ENCODE measurements at regions not wholly inside any gene's neighbourhood (a gene's known extent, or its start where the extent isn't known, plus 50 kb on each side); places are given as distances from the start of the nearest gene placed in this dataset.

GRCh38 chr5:30878296-30878695, 315.2 kb upstream of the CDH6 start:
- TF ChIP-seq ZFP3 (CRISPR knock-in tag; IDR thresholded peaks at IDR 0.05) (no peak), CSRNP3 (CRISPR knock-in tag; IDR thresholded peaks at IDR 0.05) (no peak), GLIS3 (CRISPR knock-in tag; IDR thresholded peaks at IDR 0.05) (no peak), ZNF8 (CRISPR knock-in tag; IDR thresholded peaks at IDR 0.05) (no peak), ZNF565 (CRISPR knock-in tag; conservative IDR thresholded peaks at IDR 0.05; ENCODE audit: low read depth) (no peak), TOX (CRISPR knock-in tag; IDR thresholded peaks at IDR 0.05; ENCODE audit: borderline replicate concordance) (no peak), ISL1 (CRISPR knock-in tag; IDR thresholded peaks at IDR 0.05) (no peak), TSHZ2 (CRISPR knock-in tag; IDR thresholded peaks at IDR 0.05) (no peak), PPARA (CRISPR knock-in tag; IDR thresholded peaks at IDR 0.05; ENCODE audit: borderline replicate concordance) (no peak), RARB (CRISPR knock-in tag; IDR thresholded peaks at IDR 0.05) (no peak), ZC3H10 (CRISPR knock-in tag; IDR thresholded peaks at IDR 0.05) (no peak), ZNF70 (CRISPR knock-in tag; IDR thresholded peaks at IDR 0.05) (no peak), ESRRG (CRISPR knock-in tag; IDR thresholded peaks at IDR 0.05) (no peak), SNAI2 (CRISPR knock-in tag; IDR thresholded peaks at IDR 0.05) (no peak)
- TF ChIP-seq, protein P1, sequence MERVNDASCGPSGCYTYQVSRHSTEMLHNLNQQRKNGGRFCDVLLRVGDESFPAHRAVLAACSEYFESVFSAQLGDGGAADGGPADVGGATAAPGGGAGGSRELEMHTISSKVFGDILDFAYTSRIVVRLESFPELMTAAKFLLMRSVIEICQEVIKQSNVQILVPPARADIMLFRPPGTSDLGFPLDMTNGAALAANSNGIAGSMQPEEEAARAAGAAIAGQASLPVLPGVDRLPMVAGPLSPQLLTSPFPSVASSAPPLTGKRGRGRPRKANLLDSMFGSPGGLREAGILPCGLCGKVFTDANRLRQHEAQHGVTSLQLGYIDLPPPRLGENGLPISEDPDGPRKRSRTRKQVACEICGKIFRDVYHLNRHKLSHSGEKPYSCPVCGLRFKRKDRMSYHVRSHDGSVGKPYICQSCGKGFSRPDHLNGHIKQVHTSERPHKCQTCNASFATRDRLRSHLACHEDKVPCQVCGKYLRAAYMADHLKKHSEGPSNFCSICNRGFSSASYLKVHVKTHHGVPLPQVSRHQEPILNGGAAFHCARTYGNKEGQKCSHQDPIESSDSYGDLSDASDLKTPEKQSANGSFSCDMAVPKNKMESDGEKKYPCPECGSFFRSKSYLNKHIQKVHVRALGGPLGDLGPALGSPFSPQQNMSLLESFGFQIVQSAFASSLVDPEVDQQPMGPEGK (CRISPR knock-in tag; IDR thresholded peaks at IDR 0.05; ENCODE audit: borderline replicate concordance), result no peak
- TF ChIP-seq, protein P2, sequence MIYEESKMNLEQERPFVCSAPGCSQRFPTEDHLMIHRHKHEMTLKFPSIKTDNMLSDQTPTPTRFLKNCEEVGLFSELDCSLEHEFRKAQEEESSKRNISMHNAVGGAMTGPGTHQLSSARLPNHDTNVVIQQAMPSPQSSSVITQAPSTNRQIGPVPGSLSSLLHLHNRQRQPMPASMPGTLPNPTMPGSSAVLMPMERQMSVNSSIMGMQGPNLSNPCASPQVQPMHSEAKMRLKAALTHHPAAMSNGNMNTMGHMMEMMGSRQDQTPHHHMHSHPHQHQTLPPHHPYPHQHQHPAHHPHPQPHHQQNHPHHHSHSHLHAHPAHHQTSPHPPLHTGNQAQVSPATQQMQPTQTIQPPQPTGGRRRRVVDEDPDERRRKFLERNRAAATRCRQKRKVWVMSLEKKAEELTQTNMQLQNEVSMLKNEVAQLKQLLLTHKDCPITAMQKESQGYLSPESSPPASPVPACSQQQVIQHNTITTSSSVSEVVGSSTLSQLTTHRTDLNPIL (CRISPR knock-in tag; IDR thresholded peaks at IDR 0.05; ENCODE audit: low read depth), result no peak
- TF ChIP-seq, protein P3, sequence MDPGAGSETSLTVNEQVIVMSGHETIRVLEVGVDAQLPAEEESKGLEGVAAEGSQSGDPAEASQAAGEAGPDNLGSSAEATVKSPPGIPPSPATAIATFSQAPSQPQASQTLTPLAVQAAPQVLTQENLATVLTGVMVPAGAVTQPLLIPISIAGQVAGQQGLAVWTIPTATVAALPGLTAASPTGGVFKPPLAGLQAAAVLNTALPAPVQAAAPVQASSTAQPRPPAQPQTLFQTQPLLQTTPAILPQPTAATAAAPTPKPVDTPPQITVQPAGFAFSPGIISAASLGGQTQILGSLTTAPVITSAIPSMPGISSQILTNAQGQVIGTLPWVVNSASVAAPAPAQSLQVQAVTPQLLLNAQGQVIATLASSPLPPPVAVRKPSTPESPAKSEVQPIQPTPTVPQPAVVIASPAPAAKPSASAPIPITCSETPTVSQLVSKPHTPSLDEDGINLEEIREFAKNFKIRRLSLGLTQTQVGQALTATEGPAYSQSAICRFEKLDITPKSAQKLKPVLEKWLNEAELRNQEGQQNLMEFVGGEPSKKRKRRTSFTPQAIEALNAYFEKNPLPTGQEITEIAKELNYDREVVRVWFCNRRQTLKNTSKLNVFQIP (CRISPR knock-in tag; IDR thresholded peaks at IDR 0.05; ENCODE audit: borderline replicate concordance, low read depth), result no peak
- ATAC-seq, result no peak

DNA sequence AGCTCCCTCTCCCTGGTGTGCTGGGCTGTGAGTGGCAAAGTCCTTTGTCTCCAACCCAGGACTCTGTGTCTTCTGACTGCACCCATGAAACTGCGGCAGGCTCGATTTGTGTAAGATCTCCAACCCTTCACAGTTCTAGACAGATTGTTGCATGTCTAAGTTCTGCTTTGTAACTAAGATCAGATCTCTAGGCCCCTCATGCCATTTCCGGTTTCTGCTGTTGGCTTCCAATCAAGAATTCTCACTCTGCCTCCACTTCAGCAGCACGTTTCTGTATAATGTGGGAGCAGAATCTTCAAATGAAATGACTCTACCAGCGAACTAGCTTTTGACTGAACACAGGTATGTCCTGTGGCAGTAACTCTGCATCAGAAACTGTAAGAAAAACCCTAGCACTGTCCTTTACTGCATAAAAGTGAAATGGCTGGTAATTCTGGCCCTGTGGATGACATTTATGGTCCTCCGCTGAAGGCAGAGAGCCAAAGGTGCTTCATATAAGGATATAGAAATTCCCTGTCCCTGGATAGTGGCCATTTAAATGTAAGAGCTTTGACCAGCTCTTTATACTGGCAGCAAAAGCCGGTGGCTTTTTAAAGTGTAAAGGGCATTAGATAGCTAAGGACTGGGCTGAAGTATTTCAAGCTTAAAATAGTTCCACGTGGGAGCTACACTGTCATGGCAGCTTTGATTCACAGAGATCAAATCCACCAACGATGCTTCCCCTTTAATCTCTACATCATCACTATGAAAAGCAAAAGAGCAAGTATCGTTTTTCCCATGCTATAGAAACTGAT, 319.0 kb upstream of the CDH6 start:
- no peak for TF ChIP-seq CSDC2 (CRISPR knock-in tag; IDR thresholded peaks at IDR 0.05)
- no peak for TF ChIP-seq ISL1 (CRISPR knock-in tag; IDR thresholded peaks at IDR 0.05)
- no peak for TF ChIP-seq ZNF70 (CRISPR knock-in tag; IDR thresholded peaks at IDR 0.05)
- TF ChIP-seq ZNF8 (CRISPR knock-in tag; IDR thresholded peaks at IDR 0.05), result no peak
- no peak for TF ChIP-seq SNAI2 (CRISPR knock-in tag; IDR thresholded peaks at IDR 0.05)
- TF ChIP-seq ESRRG (CRISPR knock-in tag; IDR thresholded peaks at IDR 0.05), result no peak
- no peak for TF ChIP-seq TCF4 (CRISPR knock-in tag; IDR thresholded peaks at IDR 0.05; ENCODE audit: borderline replicate concordance)
- TF ChIP-seq GLIS3 (CRISPR knock-in tag; IDR thresholded peaks at IDR 0.05), result no peak
- TF ChIP-seq BACH2 (CRISPR knock-in tag; IDR thresholded peaks at IDR 0.05; ENCODE audit: borderline replicate concordance), result no peak
- TF ChIP-seq RARB (CRISPR knock-in tag; IDR thresholded peaks at IDR 0.05), result no peak
- TF ChIP-seq ZC3H10 (CRISPR knock-in tag; IDR thresholded peaks at IDR 0.05), result no peak
- no peak for ATAC-seq

- ATAC-seq, result no peak
- no peak for TF ChIP-seq PPARA (CRISPR knock-in tag; IDR thresholded peaks at IDR 0.05; ENCODE audit: borderline replicate concordance)
- TF ChIP-seq RARB (CRISPR knock-in tag; IDR thresholded peaks at IDR 0.05), result no peak
- no peak for TF ChIP-seq ZNF8 (CRISPR knock-in tag; IDR thresholded peaks at IDR 0.05)
- TF ChIP-seq ZFP30 (CRISPR knock-in tag; IDR thresholded peaks at IDR 0.05), result no peak
- TF ChIP-seq ZFP3 (CRISPR knock-in tag; IDR thresholded peaks at IDR 0.05), result no peak
- TF ChIP-seq TCF4 (CRISPR knock-in tag; IDR thresholded peaks at IDR 0.05; ENCODE audit: borderline replicate concordance), result no peak
Observed at GRCh38 chr5:30871196-30871595, 322.3 kb upstream of the CDH6 start.

Measured in SK-N-SH treated with all-trans-retinoic acid at 6 μM for 48 hours (cell line).